Activated CD4-positive, alpha-beta T cell treated with anti-CD3 and anti-CD28 coated beads, Interleukin-2, amount 10 ng/mL, durations not matched to agents 24 days and 14 days (primary cell): ENCODE measurements at regions not wholly inside any gene's neighbourhood (a gene's known extent, or its start where the extent isn't known, plus 50 kb on each side); places are given as distances from the start of the nearest gene placed in this dataset.

Experiments
- DNase-seq: peaks from one replicate; pipeline ENCODE4 v3.0.0; 2022
- H3K27ac Mint-ChIP-seq: one replicate; pipeline ENCODE4 v1.8.0; 2022; ENCODE audit warnings: mild to moderate bottlenecking, mixed read lengths
- H3K27me3 Mint-ChIP-seq: one replicate; pipeline ENCODE4 v1.8.0; 2022; ENCODE audit warnings: mixed read lengths
- H3K36me3 Mint-ChIP-seq: one replicate; pipeline ENCODE4 v1.8.0; 2022; ENCODE audit warnings: low read depth, mild to moderate bottlenecking, mixed read lengths
- H3K4me1 Mint-ChIP-seq: one replicate; pipeline ENCODE4 v1.8.0; 2021; ENCODE audit warnings: mixed read lengths
- H3K4me3 Mint-ChIP-seq: one replicate; pipeline ENCODE4 v1.8.0; 2022; ENCODE audit warnings: mild to moderate bottlenecking, moderate library complexity, mixed read lengths
- H3K9me3 Mint-ChIP-seq: one replicate; pipeline ENCODE4 v1.8.0; 2021; ENCODE audit warnings: mixed read lengths
- intact Hi-C: fragments of 100-400 bp; cut with micrococcal nuclease; formaldehyde crosslinking; loops from one replicate; pipeline ENCODE4 v1.15.1; 2023

DNA sequence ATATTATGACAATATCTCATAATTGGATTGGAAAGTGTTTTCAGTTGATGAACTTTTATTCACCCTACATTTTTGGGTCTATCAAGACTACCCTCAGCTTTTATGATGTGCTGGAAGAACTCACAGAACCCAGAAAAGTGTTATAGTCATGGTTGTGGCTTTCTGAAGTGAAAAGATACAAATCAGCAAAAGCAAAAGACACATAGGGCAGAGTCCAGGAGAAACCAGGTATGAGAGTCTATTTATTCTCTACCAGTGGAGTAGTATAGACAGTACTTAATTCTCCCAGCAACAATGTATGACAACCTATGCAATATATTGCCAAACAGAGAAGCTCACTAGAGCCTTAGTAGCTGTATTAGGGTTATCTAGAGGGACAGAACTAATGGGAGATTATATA is 280.4 kb upstream of the TTC14 start:
- Mint-ChIP-seq H3K36me3 (no peaks in the 10 kb centered on the region), H3K27ac (no peak overlapping the region), H3K27me3 (no peaks in the 10 kb centered on the region)

GRCh38 chr3:180322829-180323228 is 279.1 kb upstream of the TTC14 start:
- Mint-ChIP-seq H3K9me3 (no peaks in the 10 kb centered on the region), H3K36me3 (no peaks in the 10 kb centered on the region), H3K4me1 (no peaks in the 10 kb centered on the region), H3K4me3 (no peak overlapping the region), H3K27me3 (no peaks in the 10 kb centered on the region), H3K27ac (no peak overlapping the region)
- no peak for DNase-seq
- intact Hi-C loops = no loop called here

More for the DNA sequence above, 280.4 kb upstream of the TTC14 start:
- intact Hi-C loops = no loop called here
- Mint-ChIP-seq H3K9me3 (no peaks in the 10 kb centered on the region), H3K4me1 (no peaks in the 10 kb centered on the region), H3K4me3 (no peak overlapping the region)
- no peak for DNase-seq

DNA sequence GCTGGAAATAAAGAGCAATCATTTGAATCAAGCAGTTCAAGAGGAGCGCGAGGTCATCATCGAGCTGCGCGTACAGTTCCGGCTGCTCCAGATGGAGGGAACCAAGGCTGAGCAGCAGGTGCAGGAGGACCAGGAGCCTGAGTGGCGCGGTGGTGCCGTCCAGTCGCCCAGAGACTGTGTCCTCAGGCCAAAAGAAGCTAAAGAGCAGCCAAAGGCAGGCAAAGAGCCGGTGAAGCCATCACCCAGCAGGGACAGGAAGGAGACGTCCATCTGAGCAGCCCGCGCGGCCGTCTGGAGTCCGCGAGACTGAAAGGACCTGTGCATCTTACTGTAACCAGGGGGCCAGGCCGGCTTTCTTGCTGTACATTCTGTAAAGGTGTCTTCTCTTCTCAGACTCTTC is 277.2 kb upstream of the TTC14 start:
- H3K4me3 Mint-ChIP-seq = no peak overlapping the region
- intact Hi-C loops = no loop called here
- H3K4me1 Mint-ChIP-seq = no peaks in the 10 kb centered on the region
- no peak for DNase-seq
- H3K27ac Mint-ChIP-seq = no peak overlapping the region
- no peaks in the 10 kb centered on the region for H3K36me3 Mint-ChIP-seq
- no peaks in the 10 kb centered on the region for H3K9me3 Mint-ChIP-seq
- no peaks in the 10 kb centered on the region for H3K27me3 Mint-ChIP-seq

DNA sequence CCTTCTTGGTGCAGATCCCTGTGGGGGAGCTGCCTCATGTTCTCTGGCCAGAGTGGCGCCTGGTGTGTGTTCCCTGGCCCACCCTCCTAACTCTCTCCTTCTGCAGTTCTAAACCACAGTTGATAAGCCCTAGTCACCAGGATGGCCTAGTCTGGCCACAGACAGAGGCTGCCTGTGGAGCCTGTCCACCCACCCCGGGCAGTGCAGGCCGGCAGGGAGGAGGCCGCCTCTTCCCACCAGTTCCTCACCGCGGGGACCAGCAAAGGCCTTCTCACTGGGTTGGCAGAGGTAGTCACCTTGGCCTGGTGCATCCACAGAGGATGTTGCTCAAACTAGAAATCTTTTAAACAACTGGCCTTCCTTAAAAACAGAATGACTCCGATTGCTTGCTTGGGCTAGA is 276.4 kb upstream of the TTC14 start:
- H3K36me3 Mint-ChIP-seq = no peaks in the 10 kb centered on the region
- no peaks in the 10 kb centered on the region for H3K9me3 Mint-ChIP-seq
- no peaks in the 10 kb centered on the region for H3K4me1 Mint-ChIP-seq
- no peak for DNase-seq
- H3K27me3 Mint-ChIP-seq = no peaks in the 10 kb centered on the region
- intact Hi-C loops = no loop called here
- no peak overlapping the region for H3K4me3 Mint-ChIP-seq
- H3K27ac Mint-ChIP-seq = no peak overlapping the region

GRCh38 chr3:180325958-180326357 is 276.0 kb upstream of the TTC14 start:
- no peak for DNase-seq
- H3K4me3 Mint-ChIP-seq = no peak overlapping the region
- no peaks in the 10 kb centered on the region for H3K9me3 Mint-ChIP-seq
- no peaks in the 10 kb centered on the region for H3K4me1 Mint-ChIP-seq
- no peaks in the 10 kb centered on the region for H3K27me3 Mint-ChIP-seq
- no peak overlapping the region for H3K27ac Mint-ChIP-seq
- no peaks in the 10 kb centered on the region for H3K36me3 Mint-ChIP-seq
- intact Hi-C loops = no loop called here

DNA sequence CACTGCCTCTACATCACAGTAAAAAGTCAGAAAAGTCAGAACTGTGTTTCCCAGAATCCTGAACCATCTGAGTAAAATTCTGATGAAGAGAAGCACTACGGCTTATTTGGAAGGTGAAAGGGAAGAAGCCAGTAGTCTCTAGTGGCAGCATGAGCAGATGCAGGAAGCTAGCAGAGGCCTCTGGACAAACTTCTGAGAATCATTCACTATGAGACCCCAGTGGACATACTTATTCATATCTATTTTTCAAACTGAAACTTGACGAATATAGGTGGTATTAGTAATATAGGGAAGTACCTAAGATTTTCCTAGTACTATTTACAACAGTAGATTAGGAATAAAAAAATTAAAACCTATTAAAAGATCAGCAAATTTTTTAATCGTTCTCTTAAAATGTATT is 272.8 kb upstream of the TTC14 start:
- Mint-ChIP-seq H3K36me3 (no peaks in the 10 kb centered on the region), H3K4me1 (no peaks in the 10 kb centered on the region), H3K9me3 (peaks cover 3% of the 10 kb centered on the region), H3K4me3 (no peak overlapping the region), H3K27me3 (no peaks in the 10 kb centered on the region), H3K27ac (no peak overlapping the region)
- no peak for DNase-seq
- intact Hi-C loops = no loop called here

DNA sequence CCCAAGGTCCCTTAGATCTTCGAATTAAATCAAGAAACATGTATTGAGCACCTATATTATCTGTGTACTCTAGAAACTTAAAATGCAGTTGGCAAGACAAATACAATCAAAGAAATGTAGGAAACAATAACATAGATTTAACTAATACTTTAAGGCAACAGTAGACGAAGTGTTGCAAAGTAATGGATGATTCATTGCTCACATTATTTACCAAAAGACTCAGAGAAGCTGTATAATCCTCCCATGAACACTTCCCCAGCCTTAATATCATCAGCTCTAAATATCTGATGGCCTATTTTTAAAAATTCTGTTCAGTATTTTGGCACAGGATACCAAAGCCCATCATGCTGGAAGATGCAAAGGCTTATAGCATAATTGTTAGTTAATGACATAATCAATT is 272.1 kb upstream of the TTC14 start:
- no peak for DNase-seq
- H3K27ac Mint-ChIP-seq = no peak overlapping the region
- no peak overlapping the region for H3K4me3 Mint-ChIP-seq
- no peaks in the 10 kb centered on the region for H3K27me3 Mint-ChIP-seq
- no peaks in the 10 kb centered on the region for H3K36me3 Mint-ChIP-seq
- H3K4me1 Mint-ChIP-seq = no peaks in the 10 kb centered on the region
- intact Hi-C loops = no loop called here
- H3K9me3 Mint-ChIP-seq = peaks cover 3% of the 10 kb centered on the region

DNA sequence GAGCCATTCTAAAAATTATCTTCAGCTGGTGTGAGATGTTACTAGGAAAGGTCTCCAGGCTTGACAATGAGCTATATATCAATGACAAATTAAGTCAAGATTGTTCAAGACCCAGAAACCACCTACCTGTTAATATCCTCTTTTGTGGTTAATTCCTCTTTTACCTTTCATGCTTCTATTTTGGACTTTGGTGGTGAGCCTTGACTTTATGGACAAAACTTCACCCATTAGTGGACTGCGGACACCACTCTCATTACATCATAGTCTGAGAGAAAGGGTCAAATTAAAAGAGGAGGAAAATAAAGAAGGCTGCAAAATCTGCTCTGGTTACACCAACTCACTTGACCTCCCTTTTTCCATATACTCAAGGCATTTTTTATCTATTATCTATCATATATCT is 271.5 kb upstream of the TTC14 start:
- H3K27ac Mint-ChIP-seq = no peak overlapping the region
- no peak for DNase-seq

DNA sequence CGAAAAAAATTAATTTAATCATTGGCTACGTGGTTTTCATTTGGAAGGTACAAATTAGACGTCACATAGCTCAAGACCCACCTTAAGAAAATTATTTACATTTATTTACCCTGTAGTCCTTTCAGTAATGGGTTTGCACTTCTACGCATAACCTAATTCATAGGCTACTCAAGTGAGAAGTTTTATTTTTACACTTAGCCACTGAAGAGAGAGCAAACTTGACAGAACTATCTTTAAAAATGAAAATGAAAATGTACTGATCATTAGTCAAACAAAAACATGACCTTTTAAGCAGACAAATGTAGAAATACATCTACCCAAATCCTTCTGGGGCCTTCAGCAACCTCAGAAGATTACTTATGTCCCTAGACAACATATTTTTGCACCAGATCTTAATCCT is 269.4 kb upstream of the TTC14 start:
- intact Hi-C loops = no loop called here
- Mint-ChIP-seq H3K4me1 (no peaks in the 10 kb centered on the region), H3K4me3 (no peak overlapping the region), H3K27me3 (no peaks in the 10 kb centered on the region), H3K27ac (no peak overlapping the region), H3K36me3 (no peaks in the 10 kb centered on the region), H3K9me3 (peaks cover 3% of the 10 kb centered on the region)
- no peak for DNase-seq

More for the DNA sequence above, 271.5 kb upstream of the TTC14 start:
- Mint-ChIP-seq H3K4me1 (no peaks in the 10 kb centered on the region), H3K4me3 (no peak overlapping the region), H3K27me3 (no peaks in the 10 kb centered on the region), H3K9me3 (peaks cover 3% of the 10 kb centered on the region), H3K36me3 (no peaks in the 10 kb centered on the region)
- intact Hi-C loops = no loop called here

DNA sequence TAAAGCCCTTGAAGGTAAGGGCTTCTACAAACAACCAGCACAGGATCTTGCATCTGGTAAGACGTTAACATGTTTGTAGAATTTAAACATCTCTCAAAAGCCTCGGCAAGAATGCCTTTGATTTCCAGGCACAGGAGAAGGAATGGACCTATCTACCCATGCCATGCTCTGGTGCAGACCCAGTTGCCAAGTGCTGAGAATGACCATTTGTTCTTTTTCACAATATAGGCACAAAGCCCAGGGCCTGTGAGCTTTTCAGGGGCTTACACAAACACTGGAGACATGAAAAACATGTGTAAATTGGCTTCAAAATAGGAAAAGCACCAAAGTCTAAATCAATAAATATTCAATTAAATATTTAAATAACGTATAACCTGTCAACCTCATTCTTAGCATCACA is 266.9 kb upstream of the TTC14 start:
- DNase-seq = no peak
- H3K4me1 Mint-ChIP-seq = no peaks in the 10 kb centered on the region
- no peak overlapping the region for H3K27ac Mint-ChIP-seq
- intact Hi-C loops = no loop called here
- no peaks in the 10 kb centered on the region for H3K27me3 Mint-ChIP-seq
- no peaks in the 10 kb centered on the region for H3K36me3 Mint-ChIP-seq
- H3K4me3 Mint-ChIP-seq = no peak overlapping the region
- peaks cover 3% of the 10 kb centered on the region for H3K9me3 Mint-ChIP-seq

- no peak overlapping the region for H3K27ac Mint-ChIP-seq
- no peak overlapping the region for H3K4me3 Mint-ChIP-seq
- no peaks in the 10 kb centered on the region for H3K36me3 Mint-ChIP-seq
- no peaks in the 10 kb centered on the region for H3K9me3 Mint-ChIP-seq
- H3K4me1 Mint-ChIP-seq = no peaks in the 10 kb centered on the region
- intact Hi-C loops = no loop called here
- no peaks in the 10 kb centered on the region for H3K27me3 Mint-ChIP-seq
- DNase-seq = no peak
Measured at GRCh38 chr3:180340395-180340794, 261.6 kb upstream of the TTC14 start.

DNA sequence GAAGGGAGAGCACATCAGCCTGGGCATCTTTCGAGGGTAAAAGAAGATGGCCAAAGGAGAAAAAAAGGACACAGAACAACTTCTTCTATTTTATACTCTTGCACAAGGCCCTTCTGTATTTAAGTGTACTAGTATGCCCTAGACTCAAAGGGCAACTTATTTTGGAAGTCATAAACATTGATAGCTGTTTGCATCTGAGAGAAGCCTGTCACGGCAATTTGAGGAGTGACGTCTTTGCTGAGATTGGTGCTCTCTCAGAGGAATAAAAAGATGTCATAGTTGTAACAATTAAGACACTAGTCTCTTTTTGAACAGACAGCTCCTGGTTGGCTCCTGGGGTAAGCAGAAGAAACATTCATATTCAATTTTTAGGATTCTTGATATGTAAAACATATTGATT is 260.4 kb upstream of the TTC14 start:
- intact Hi-C loops = no loop called here
- DNase-seq = no peak
- Mint-ChIP-seq H3K4me1 (no peaks in the 10 kb centered on the region), H3K36me3 (no peaks in the 10 kb centered on the region), H3K27ac (no peak overlapping the region), H3K27me3 (no peaks in the 10 kb centered on the region), H3K4me3 (no peak overlapping the region), H3K9me3 (no peaks in the 10 kb centered on the region)

GRCh38 chr3:180351601-180352000 is 250.4 kb upstream of the TTC14 start:
- Mint-ChIP-seq H3K27ac (no peak overlapping the region), H3K27me3 (no peaks in the 10 kb centered on the region)

GRCh38 chr3:180352261-180352660 is 249.7 kb upstream of the TTC14 start:
- H3K9me3 Mint-ChIP-seq = no peaks in the 10 kb centered on the region
- H3K4me3 Mint-ChIP-seq = no peak overlapping the region
- H3K27me3 Mint-ChIP-seq = no peaks in the 10 kb centered on the region
- intact Hi-C loops = no loop called here
- no peak for DNase-seq
- H3K27ac Mint-ChIP-seq = no peak overlapping the region
- no peaks in the 10 kb centered on the region for H3K4me1 Mint-ChIP-seq
- no peaks in the 10 kb centered on the region for H3K36me3 Mint-ChIP-seq

More at GRCh38 chr3:180351601-180352000, 250.4 kb upstream of the TTC14 start:
- Mint-ChIP-seq H3K4me3 (no peak overlapping the region), H3K9me3 (no peaks in the 10 kb centered on the region), H3K36me3 (no peaks in the 10 kb centered on the region), H3K4me1 (no peaks in the 10 kb centered on the region)
- intact Hi-C loops = no loop called here
- DNase-seq = no peak

DNA sequence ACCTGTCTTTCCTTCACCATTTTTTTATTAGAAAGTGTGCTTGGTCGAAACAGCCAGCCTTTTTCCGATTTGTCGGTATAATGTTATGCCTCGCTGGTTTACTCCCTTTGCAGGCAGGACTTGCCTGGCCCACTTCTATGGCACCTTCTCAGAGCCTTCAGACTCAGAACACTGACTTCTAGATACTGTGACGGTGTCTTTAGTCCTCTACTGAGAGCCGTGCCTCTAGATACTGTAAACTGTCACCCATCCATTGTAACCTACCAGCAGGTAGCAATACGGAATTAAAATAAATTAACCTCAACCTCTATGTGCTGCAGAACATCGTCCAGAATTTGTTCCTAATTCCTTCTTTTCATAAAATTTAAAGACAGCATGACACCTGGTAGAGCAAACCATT is 247.7 kb upstream of the TTC14 start:
- Mint-ChIP-seq H3K4me3 (no peak overlapping the region), H3K4me1 (no peaks in the 10 kb centered on the region), H3K27me3 (no peaks in the 10 kb centered on the region), H3K36me3 (no peaks in the 10 kb centered on the region), H3K27ac (no peak overlapping the region), H3K9me3 (no peaks in the 10 kb centered on the region)
- intact Hi-C loops = no loop called here
- no peak for DNase-seq
